Cardiac fibroblast (primary cell): ENCODE measurements at regions not wholly inside any gene's neighbourhood (a gene's known extent, or its start where the extent isn't known, plus 50 kb on each side); places are given as distances from the start of the nearest gene placed in this dataset.

Experiments
- DNase-seq, 2 donors: peaks; one replicate each; pipeline versions ENCODE4 v3.0.0 to v3.0.0-alpha.2; 2010; ENCODE audit warnings: low read depth in 2 of 2
- H3K4me3 ChIP-seq, 2 donors: replicated peaks in 1 of 2; 1 replicate in 1 of 2; 2 replicates in 1 of 2; pipeline ENCODE4 v1.5.1; 2011; ENCODE audit warnings: low read depth in 2 of 2, low read length in 2 of 2, mild to moderate bottlenecking in 2 of 2, moderate library complexity in 1 of 2
- CTCF ChIP-seq: IDR thresholded peaks from one replicate; pipeline ENCODE4 v1.5.1; 2011; ENCODE audit warnings: low read depth, mild to moderate bottlenecking, low read length, inconsistent platforms

- DNase-seq = no peak
- no peak for TF ChIP-seq CTCF
These were observed 244.6 kb downstream of the ARPP21 start for GRCh38 chr3:35883929-35884328.

GRCh38 chr3:35894735-35895134, 255.4 kb downstream of the ARPP21 start:
- no peak overlapping the region for H3K4me3 ChIP-seq
- no peak for TF ChIP-seq CTCF
- peak in 1 of 2 donors; percentile 11 for DNase-seq

More at GRCh38 chr3:35883929-35884328, 244.6 kb downstream of the ARPP21 start:
- no peak overlapping the region for H3K4me3 ChIP-seq

- no peak overlapping the region for H3K4me3 ChIP-seq
- DNase-seq = no peak
- no peak for TF ChIP-seq CTCF
These were observed 259.9 kb downstream of the ARPP21 start for GRCh38 chr3:35899245-35899644.

- no peak overlapping the region for H3K4me3 ChIP-seq
- TF ChIP-seq CTCF = no peak
- no peak for DNase-seq
These were observed 260.8 kb downstream of the ARPP21 start for GRCh38 chr3:35900079-35900478.

- peak; percentile 87 to 88 for DNase-seq
- TF ChIP-seq CTCF = peak; percentile 79
- H3K4me3 ChIP-seq = no peak overlapping the region
These were observed 269.3 kb downstream of the ARPP21 start for GRCh38 chr3:35908366-35909232.

GRCh38 chr3:35919160-35919559, 279.8 kb downstream of the ARPP21 start:
- no peak for TF ChIP-seq CTCF
- no peak overlapping the region for H3K4me3 ChIP-seq
- DNase-seq = no peak

GRCh38 chr3:35921718-35922117, 282.4 kb downstream of the ARPP21 start:
- no peak for DNase-seq
- H3K4me3 ChIP-seq = no peak overlapping the region
- no peak for TF ChIP-seq CTCF
